Suprapubic skin (tissue), 4 donors: ENCODE measurements at regions not wholly inside any gene's neighbourhood (a gene's known extent, or its start where the extent isn't known, plus 50 kb on each side); places are given as distances from the start of the nearest gene placed in this dataset.

Source experiments
- EP300 ChIP-seq: sonication (generic); formaldehyde crosslinking; IDR thresholded peaks from one replicate; pipeline ENCODE4 v1.6.1; 2017; ENCODE audit warnings: antibody characterized with exemption
- POLR2A ChIP-seq, 2 donors: fragments of 450-650 bp; IDR thresholded peaks; one replicate each; pipeline ENCODE4 v1.6.1; 2017; ENCODE audit warnings: antibody characterized with exemption in 2 of 2, mild to moderate bottlenecking in 2 of 2, moderate library complexity in 2 of 2
- POLR2AphosphoS5 ChIP-seq, 3 donors: sonication (generic); formaldehyde crosslinking; IDR thresholded peaks; one replicate each; pipeline ENCODE4 v1.6.1; 2017; ENCODE audit warnings: antibody characterized with exemption in 3 of 3
- TF ChIP-seq, protein P1 (sequence below), 2 donors: fragments of 200-600 bp in 1 of 2; fragments of 450-650 bp in 1 of 2; sonication (generic) in 1 of 2; IDR thresholded peaks; one replicate each; pipeline ENCODE4 v1.5.1; 2016 to 2019; ENCODE audit warnings: antibody characterized with exemption in 2 of 2, mild to moderate bottlenecking in 1 of 2, moderate library complexity in 1 of 2

GRCh38 chr1:197986817-197987216, 69.6 kb downstream of the LHX9 start:
- TF ChIP-seq, protein P1, sequence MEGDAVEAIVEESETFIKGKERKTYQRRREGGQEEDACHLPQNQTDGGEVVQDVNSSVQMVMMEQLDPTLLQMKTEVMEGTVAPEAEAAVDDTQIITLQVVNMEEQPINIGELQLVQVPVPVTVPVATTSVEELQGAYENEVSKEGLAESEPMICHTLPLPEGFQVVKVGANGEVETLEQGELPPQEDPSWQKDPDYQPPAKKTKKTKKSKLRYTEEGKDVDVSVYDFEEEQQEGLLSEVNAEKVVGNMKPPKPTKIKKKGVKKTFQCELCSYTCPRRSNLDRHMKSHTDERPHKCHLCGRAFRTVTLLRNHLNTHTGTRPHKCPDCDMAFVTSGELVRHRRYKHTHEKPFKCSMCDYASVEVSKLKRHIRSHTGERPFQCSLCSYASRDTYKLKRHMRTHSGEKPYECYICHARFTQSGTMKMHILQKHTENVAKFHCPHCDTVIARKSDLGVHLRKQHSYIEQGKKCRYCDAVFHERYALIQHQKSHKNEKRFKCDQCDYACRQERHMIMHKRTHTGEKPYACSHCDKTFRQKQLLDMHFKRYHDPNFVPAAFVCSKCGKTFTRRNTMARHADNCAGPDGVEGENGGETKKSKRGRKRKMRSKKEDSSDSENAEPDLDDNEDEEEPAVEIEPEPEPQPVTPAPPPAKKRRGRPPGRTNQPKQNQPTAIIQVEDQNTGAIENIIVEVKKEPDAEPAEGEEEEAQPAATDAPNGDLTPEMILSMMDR (IDR thresholded peaks at IDR 0.05), result no peak
- TF ChIP-seq POLR2A (IDR thresholded peaks at IDR 0.05) (no peak), EP300 (no peak), POLR2AphosphoS5 (IDR thresholded peaks at IDR 0.05) (no peak)
